Stimulated activated CD4-positive, alpha-beta T cell treated with anti-CD3 and anti-CD28 coated beads, Interleukin-15, amount 100 ng/mL, for 24 hours (primary cell): ENCODE measurements at regions not wholly inside any gene's neighbourhood (a gene's known extent, or its start where the extent isn't known, plus 50 kb on each side); places are given as distances from the start of the nearest gene placed in this dataset.

ENCODE experiments used
- DNase-seq: peaks from one replicate; pipeline ENCODE4 v3.0.0-alpha.2; 2020

- DNase-seq = no peak
Measured at GRCh38 chr12:85516039-85516438, 236.0 kb downstream of the ALX1 start.

DNA sequence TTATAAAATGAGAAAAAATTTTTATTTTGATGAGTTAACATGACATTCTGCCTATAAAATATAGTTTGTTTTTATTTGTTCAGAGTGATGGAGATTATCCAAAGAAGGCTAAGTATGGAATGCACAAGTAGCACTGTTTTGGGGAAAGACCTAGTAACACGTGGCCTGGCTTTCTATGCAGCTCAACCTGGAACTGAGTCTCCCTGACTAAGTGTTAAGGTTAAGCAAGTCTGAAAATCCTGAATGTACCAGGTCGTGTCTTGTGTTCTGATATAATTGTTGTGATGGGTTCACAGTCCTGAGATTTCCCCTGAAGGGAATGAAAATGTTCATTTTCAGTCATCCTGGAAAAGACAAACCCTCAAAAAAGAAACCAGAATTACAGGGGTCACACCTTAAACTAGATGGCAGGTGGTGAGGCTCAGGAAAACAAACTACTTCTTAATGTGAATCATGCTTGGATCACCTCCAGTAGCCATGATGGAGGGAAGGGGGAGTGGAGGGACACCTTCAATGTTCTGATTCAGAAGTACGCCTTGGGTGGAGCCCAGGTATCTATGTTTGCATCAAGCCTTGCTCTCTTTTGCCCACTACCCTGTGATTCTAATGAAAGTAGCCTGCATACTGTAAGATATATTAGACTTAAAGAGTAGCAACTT, 236.8 kb downstream of the ALX1 start:
- DNase-seq = no peak

GRCh38 chr12:85519163-85519562, 239.1 kb downstream of the ALX1 start:
- DNase-seq = no peak

- no peak for DNase-seq
Measured at GRCh38 chr12:85523197-85523596, 243.2 kb downstream of the ALX1 start.

DNA sequence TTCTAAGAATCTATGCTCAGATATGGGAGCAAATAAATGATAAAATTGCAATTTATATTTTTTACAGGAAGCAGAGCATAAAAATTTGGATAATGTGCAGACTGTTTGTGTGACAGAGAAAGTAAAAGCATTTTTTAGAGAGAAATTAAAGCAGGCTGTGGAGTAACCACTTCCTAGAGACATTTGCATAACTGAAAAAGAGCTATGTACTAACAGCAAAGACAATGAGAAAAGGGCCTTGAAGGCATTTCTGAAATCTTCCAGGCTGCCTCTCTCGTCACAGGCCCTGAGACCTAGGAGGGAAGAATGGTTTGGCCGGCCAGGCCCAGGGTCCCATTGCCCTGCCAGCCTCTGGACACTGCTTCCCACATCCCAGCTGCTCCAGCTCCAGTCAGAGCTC, 247.2 kb downstream of the ALX1 start:
- no peak for DNase-seq

DNA sequence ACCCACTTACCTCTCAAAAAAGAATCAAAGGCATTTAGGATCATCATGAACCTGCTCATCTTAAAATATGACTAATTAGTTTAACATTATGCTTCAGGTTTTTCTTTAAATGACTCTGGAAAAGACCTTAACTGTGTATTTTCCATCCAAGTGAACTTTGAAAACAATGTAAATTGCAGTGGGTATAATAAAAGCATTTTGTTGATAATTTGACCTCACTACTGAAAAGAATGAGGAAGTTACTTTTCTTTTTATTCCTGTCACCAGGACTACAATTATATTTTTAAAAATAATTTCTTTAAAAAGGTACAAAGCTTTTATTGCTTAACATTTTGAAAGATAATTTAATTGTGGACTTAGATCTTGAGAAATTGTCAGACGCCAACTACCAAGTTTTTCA, 249.9 kb downstream of the ALX1 start:
- no peak for DNase-seq

GRCh38 chr12:85530456-85530855, 250.4 kb downstream of the ALX1 start:
- no peak for DNase-seq

DNA sequence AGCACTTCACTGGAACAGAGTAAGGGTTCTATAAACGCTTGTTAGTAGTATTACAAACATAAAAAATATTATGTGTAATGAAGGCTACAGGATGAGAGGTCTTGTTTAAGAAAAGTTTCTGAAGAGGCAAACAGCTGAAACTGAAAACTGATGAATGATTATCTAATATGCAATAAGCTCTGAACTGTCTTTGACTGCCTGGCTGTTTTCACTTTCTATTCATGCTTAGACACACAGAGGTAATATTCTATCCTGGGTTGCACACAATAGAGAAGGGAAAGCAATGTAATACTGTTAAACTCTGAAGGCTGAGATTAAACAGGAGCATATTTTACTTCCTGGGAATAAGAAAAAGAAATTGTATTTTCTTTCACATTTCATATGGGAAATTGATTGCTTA, 251.3 kb downstream of the ALX1 start:
- no peak for DNase-seq

DNA sequence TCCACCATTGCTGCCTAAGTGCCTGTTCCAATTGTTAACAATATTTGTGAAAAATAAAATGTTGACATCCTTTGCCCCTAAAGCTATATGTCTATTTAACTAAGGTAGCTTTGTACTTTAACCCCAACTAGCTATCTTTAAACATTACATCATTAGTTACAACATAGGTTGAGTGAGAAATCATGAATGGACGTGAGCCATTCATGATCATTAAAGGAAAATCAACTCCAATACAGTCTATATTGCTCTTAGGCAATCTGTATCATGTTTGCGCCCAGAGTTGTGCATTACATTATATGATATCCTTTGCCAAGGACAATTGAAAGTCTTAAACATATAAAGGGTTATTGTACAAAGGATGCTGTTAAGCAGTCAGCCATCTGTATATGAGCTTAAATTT, 269.6 kb downstream of the ALX1 start:
- no peak for DNase-seq

DNA sequence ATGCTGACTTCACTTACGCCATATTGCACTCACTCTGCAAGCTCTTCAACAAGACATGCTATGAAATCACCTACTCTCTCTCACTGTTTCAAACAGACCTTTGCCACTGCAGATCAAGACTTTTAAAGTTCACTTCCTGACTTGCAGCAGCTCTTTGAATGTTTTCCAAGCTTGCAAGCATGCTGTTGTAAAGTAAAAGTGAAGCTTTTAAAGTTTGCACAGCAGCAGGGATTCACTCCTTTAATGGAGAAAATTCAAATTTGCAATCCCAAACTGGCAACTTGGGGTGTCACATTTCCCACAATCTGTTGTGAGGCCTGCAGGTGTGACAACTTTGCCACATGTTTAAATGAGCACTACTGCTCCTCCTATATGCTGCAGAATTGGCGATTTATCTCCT, 270.9 kb downstream of the ALX1 start:
- DNase-seq = no peak

- no peak for DNase-seq
Measured at GRCh38 chr12:85552461-85552860, 272.4 kb downstream of the ALX1 start.

GRCh38 chr12:85557850-85558249, 277.8 kb downstream of the ALX1 start:
- DNase-seq = no peak

DNA sequence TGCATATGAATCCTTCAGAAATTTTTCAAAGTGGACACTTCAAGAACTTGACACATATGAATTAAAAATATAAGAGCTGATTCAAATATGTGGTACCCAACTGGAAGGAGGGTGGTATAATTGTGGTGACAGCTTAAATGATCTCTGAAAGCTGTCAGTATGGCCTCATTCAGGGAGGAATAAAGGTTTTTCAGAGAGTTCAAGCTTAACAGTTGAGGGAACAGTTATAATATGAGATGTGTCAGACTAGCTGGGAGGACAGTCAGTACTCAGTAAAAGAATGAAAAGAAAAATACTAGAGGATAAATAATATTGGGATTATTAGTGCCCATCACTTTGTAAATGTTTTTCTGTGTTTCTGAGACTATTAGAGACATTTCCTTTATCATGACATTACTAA, 277.5 kb downstream of the RASSF9 start:
- DNase-seq = no peak

- DNase-seq = no peak
Measured at GRCh38 chr12:85559127-85559526, 277.1 kb downstream of the RASSF9 start.

DNA sequence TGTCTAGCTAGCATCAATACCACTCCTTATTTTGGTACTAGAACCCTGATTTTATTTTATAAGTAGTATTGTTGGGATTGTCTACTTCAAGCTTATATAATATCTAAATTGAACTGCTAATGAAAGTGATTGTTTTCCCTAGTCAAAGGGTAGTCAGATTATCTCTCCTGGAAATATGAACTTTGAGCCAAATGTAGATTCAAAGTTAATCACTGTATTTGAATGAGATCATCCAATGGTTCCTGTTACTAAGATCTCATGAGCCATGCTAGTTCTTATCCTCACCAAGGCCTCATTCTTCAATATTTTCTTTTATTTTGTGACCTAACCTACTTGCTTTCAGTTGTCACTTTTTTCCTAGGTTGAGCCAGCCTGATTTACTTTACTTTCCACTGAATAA, 276.7 kb downstream of the RASSF9 start:
- no peak for DNase-seq

DNA sequence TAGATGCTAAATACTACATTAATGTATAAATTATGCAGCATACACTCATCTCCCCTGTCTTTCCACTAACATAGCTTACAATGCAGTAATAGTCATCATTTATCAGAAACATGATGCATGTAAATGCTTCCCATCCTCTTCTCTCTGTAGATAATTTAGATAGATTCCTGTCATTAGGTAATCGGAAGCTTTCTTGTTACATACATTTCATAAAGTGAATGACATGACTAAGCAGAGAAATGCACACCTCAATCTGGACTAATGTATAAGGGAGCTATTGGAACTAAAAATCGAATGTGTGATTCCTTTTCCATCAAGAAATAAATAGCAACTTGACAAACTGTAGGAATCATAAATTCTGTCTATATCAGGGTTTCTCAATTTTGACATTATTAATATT, 273.4 kb downstream of the RASSF9 start:
- no peak for DNase-seq

- DNase-seq = no peak
Measured at GRCh38 chr12:85564786-85565185, 271.4 kb downstream of the RASSF9 start.

DNA sequence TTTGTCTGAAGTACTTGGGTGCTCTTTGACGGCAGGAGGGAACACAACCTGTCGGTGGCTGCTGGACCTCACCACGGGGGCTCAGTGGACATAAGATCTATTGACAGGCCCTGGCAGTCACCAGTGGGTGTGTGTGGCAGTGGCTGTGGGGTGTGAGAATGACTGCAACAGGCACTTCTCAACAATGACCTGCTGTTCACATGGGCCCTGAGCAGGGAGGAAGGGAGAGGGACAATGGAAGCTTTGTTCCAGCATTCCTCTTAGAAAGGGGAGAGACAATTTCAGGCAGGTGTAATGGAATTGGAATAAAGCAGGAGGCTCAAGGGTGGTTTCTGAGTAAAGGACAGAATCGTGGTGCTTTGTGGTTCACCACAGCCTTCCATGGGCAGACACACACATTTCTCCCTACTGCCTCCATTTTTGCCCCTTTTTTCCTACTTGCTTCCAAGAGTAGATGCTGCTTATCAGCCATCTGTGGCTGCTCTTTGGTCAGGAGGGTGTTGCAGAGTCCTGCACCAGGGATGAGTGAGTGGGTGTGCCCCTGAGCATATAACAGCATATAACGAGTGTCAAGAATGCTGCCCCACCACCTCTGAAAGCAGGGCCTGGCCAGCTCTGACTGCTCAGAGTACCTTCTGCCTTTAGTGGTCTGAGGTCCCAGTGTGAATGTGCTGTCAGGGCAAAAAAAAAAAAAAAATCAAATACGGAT, 267.7 kb downstream of the RASSF9 start:
- DNase-seq = no peak

GRCh38 chr12:85569261-85569660, 266.9 kb downstream of the RASSF9 start:
- no peak for DNase-seq

DNA sequence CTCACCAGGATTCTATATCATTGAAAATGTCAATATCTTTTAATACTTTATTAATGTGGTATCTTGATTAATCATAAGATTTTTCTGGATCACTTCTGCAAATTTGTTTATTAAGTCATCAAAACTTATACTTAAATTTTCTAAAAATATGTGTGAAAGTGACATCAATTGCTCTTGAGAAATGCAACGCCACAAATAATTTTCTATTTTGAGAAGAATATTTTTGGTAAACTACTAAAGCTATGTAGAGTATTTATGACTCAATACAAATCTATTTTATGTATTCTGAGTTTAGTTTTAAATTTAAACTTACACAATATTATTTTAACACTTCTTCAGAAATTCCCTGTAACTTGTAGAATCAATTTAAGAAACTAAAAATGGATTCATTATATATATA, 263.3 kb downstream of the RASSF9 start:
- no peak for DNase-seq

GRCh38 chr12:85573635-85574214, 262.5 kb downstream of the RASSF9 start:
- DNase-seq = no peak

- DNase-seq = no peak
Measured at GRCh38 chr12:85574291-85574690, 261.9 kb downstream of the RASSF9 start.

- peak; percentile 28 for DNase-seq
Measured at GRCh38 chr12:85575120-85576096, 260.8 kb downstream of the RASSF9 start.
